ENCODE measurements at regions not wholly inside any gene's neighbourhood (a gene's known extent, or its start where the extent isn't known, plus 50 kb on each side); places are given as distances from the start of the nearest gene placed in this dataset.
A peak's percentile ranks its signal among the peaks of the same experiment; 100 is the strongest.
"Not testable (repeated sequence)": the region's sequence is repeated elsewhere in the genome, so short reads cannot be mapped to it uniquely, and the experiment has no call there.

- Histone ChIP-seq H3K4me1 (ENCODE audit: low read length) (no peaks in the 10 kb centered on the region), H3K36me3 (ENCODE audit: insufficient read depth, low read length) (no peaks in the 10 kb centered on the region), H3K27me3 (ENCODE audit: low read length) (no peaks in the 10 kb centered on the region), H4K20me1 (ENCODE audit: insufficient read depth, low read depth, low read length) (no peaks in the 10 kb centered on the region), H3K4me3 (ENCODE audit: low read length) (no peak overlapping the region), H3K27ac (ENCODE audit: low read length) (no peak overlapping the region), H3K4me2 (ENCODE audit: low read depth, low read length, poor library complexity, severe bottlenecking) (no peak overlapping the region), H3K9ac (ENCODE audit: low read length) (no peak overlapping the region), H3K79me2 (ENCODE audit: low read length) (no peaks in the 10 kb centered on the region), H3K9me2 (replicated peaks; ENCODE audit: insufficient read depth, low read length) (no peaks in the 10 kb centered on the region), H2AFZ (ENCODE audit: low read length) (no peak overlapping the region), H3K9me3 (ENCODE audit: low read length) (no peaks in the 10 kb centered on the region)
- DNase-seq, result peak; percentile 28
These were observed 118.1 kb upstream of the MAP2 start for GRCh38 chr2:209305746-209306196.

DNA sequence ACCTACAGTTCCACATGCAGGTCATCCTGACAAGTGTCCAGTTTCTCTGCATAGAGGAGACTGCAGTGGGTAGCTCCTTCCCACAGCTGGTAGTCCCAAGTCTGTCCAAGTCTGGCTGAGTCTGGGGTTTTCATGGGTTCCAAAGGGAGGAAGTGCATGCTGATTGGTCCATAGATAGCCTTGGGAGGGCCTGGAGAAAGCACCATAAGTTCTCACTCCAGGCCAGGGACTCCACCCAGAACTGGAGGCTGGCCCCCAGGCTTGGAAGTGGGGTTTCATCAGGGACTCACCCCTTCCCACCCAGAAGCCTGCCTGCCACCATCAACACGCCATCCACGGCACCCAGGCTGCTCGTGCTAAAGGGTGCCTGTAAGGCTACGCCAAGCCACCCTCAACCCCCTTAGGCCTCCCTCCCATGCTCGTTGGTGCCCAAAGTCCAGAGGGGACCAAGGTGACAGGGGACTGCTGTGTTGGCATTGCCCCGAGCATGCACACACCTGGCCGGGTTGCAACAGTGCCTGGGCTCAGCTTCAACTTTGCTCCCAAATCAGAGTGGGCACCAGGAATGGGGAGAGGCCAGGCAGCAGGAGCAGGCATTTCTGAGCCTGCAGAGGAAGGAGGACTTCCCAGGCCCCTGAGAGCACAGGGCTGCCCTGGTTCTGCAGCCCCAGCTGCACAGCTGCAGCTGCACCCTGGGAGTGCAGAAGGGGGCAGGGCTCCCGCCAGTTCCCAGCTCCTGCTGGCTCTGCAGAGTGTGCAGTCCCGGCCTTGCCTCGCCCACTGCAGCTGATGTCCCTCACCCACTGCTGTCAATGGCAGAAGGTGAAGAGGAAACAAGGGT is 116.5 kb upstream of the MAP2 start:
- Histone ChIP-seq H3K4me2 (ENCODE audit: low read depth, low read length, poor library complexity, severe bottlenecking) (no peak overlapping the region), H3K9ac (ENCODE audit: low read length) (no peak overlapping the region), H3K4me1 (ENCODE audit: low read length) (no peaks in the 10 kb centered on the region), H3K36me3 (ENCODE audit: insufficient read depth, low read length) (no peaks in the 10 kb centered on the region), H3K27ac (ENCODE audit: low read length) (no peak overlapping the region), H3K27me3 (ENCODE audit: low read length) (no peaks in the 10 kb centered on the region), H2AFZ (ENCODE audit: low read length) (no peak overlapping the region), H3K9me3 (ENCODE audit: low read length) (no peaks in the 10 kb centered on the region), H3K4me3 (ENCODE audit: low read length) (no peak overlapping the region), H3K79me2 (ENCODE audit: low read length) (no peaks in the 10 kb centered on the region), H3K9me2 (replicated peaks; ENCODE audit: insufficient read depth, low read length) (no peaks in the 10 kb centered on the region), H4K20me1 (ENCODE audit: insufficient read depth, low read depth, low read length) (no peaks in the 10 kb centered on the region)
- DNase-seq, result peak; percentile 23

GRCh38 chr2:209308415-209308814 is 115.4 kb upstream of the MAP2 start:
- Histone ChIP-seq H4K20me1 (ENCODE audit: insufficient read depth, low read depth, low read length) (no peaks in the 10 kb centered on the region), H3K27me3 (ENCODE audit: low read length) (no peaks in the 10 kb centered on the region), H3K9me3 (ENCODE audit: low read length) (no peaks in the 10 kb centered on the region), H3K27ac (ENCODE audit: low read length) (no peak overlapping the region), H3K36me3 (ENCODE audit: insufficient read depth, low read length) (no peaks in the 10 kb centered on the region), H3K4me1 (ENCODE audit: low read length) (no peaks in the 10 kb centered on the region), H3K9ac (ENCODE audit: low read length) (no peak overlapping the region), H3K4me3 (ENCODE audit: low read length) (no peak overlapping the region), H3K4me2 (ENCODE audit: low read depth, low read length, poor library complexity, severe bottlenecking) (no peak overlapping the region), H2AFZ (ENCODE audit: low read length) (no peak overlapping the region), H3K9me2 (replicated peaks; ENCODE audit: insufficient read depth, low read length) (no peaks in the 10 kb centered on the region), H3K79me2 (ENCODE audit: low read length) (no peaks in the 10 kb centered on the region)
- no peak for DNase-seq

DNA sequence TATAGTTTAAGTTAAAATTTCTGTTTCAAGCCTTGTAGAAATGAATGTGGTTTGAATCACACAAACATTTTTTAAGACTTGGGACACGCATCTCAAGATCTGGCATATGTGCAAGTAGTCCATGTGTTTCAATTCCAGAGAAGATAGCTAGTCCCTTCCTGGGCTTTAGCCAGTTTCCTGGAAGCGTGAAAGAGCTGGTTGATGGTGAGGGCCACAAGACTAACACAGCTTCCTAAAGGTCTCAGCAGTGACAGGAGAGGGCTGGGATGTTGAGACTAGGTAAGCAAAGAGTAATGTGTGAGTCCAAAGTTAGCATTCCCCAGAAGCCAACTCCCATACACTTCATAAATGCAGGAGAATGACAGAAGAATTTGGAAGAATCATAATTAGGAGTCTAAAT is 111.9 kb upstream of the MAP2 start:
- Histone ChIP-seq H3K36me3 (ENCODE audit: insufficient read depth, low read length) (no peaks in the 10 kb centered on the region), H3K4me3 (ENCODE audit: low read length) (no peak overlapping the region), H3K9ac (ENCODE audit: low read length) (no peak overlapping the region), H3K4me1 (ENCODE audit: low read length) (no peaks in the 10 kb centered on the region), H4K20me1 (ENCODE audit: insufficient read depth, low read depth, low read length) (no peaks in the 10 kb centered on the region), H3K27ac (ENCODE audit: low read length) (no peak overlapping the region), H3K9me2 (replicated peaks; ENCODE audit: insufficient read depth, low read length) (no peaks in the 10 kb centered on the region), H3K27me3 (ENCODE audit: low read length) (no peaks in the 10 kb centered on the region), H3K9me3 (ENCODE audit: low read length) (no peaks in the 10 kb centered on the region), H2AFZ (ENCODE audit: low read length) (no peak overlapping the region), H3K4me2 (ENCODE audit: low read depth, low read length, poor library complexity, severe bottlenecking) (no peak overlapping the region), H3K79me2 (ENCODE audit: low read length) (no peaks in the 10 kb centered on the region)
- DNase-seq, result no peak

DNA sequence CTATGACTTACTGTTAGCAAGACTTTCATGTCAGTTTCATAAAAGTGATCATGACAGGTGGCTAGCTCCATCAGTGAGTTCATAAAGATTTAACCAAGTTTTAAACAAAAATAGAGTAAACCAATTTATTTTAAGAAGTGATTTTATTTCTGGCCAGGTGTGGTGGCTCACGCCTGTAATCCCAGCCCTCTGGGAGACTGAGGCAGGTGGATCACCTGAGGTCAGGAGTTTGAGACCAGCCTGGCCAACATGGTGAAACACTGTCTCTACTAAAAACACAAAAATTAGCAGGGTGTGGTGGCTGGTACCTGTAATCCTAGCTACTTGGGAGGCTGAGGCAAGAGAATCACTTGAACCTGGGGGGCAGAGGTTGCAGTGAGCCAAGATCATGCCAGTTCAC is 111.4 kb upstream of the MAP2 start:
- not testable (repeated sequence) for H3K9me2 ChIP-seq (replicated peaks; ENCODE audit: insufficient read depth, low read length); H4K20me1 ChIP-seq (ENCODE audit: insufficient read depth, low read depth, low read length); H3K4me2 ChIP-seq (ENCODE audit: low read depth, low read length, poor library complexity, severe bottlenecking); H3K4me3 ChIP-seq (ENCODE audit: low read length); H3K36me3 ChIP-seq (ENCODE audit: insufficient read depth, low read length); DNase-seq; H3K9ac ChIP-seq (ENCODE audit: low read length); H3K27ac ChIP-seq (ENCODE audit: low read length); H3K79me2 ChIP-seq (ENCODE audit: low read length); H3K4me1 ChIP-seq (ENCODE audit: low read length); H3K27me3 ChIP-seq (ENCODE audit: low read length); H3K9me3 ChIP-seq (ENCODE audit: low read length); H2AFZ ChIP-seq (ENCODE audit: low read length)

DNA sequence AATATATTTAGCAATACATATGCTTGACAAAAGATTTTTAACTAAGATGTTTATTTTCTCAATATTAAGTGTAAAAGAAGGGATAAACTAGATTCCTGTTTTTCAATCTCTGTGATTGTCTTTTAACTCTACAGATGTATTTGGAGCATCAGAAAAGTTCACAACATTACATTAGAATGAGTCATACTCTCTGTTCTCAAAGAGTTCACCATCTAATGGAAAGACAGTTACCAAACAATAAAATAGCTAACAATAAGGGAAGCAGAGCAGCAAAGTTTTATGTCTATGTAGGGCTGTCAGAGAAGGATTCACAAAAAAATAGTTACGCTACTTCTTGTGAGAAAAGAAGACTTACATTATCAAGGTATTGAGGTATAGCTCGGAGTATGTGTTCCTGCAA is 109.2 kb upstream of the MAP2 start:
- Histone ChIP-seq H3K79me2 (ENCODE audit: low read length) (no peaks in the 10 kb centered on the region), H3K27me3 (ENCODE audit: low read length) (no peaks in the 10 kb centered on the region), H3K36me3 (ENCODE audit: insufficient read depth, low read length) (no peaks in the 10 kb centered on the region), H3K4me2 (ENCODE audit: low read depth, low read length, poor library complexity, severe bottlenecking) (no peak overlapping the region), H3K4me1 (ENCODE audit: low read length) (no peaks in the 10 kb centered on the region), H3K9me2 (replicated peaks; ENCODE audit: insufficient read depth, low read length) (no peaks in the 10 kb centered on the region), H3K4me3 (ENCODE audit: low read length) (no peak overlapping the region), H4K20me1 (ENCODE audit: insufficient read depth, low read depth, low read length) (no peaks in the 10 kb centered on the region), H3K9ac (ENCODE audit: low read length) (no peak overlapping the region), H3K9me3 (ENCODE audit: low read length) (no peaks in the 10 kb centered on the region), H3K27ac (ENCODE audit: low read length) (no peak overlapping the region), H2AFZ (ENCODE audit: low read length) (no peak overlapping the region)
- no peak for DNase-seq

DNA sequence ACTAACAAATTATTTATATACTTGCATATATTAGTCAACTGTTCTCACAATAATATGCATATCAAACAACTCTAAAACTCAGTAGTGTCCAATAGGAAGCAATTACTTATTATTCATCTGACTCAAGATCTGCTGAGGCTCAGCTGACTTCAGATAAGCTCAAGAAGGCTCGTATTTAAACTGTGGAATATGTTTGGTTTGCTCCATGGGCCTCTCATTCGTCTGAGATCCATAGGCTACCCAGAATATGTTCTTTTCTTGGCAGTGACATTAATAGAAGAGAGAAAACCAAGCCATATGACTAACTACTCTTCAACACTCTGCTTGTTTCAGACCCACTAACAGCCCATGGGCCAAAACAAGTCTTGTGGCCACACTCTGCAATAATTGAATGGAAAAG is 107.7 kb upstream of the MAP2 start:
- no peak overlapping the region for H3K4me2 ChIP-seq (ENCODE audit: low read depth, low read length, poor library complexity, severe bottlenecking)
- H3K4me3 ChIP-seq (ENCODE audit: low read length), result no peak overlapping the region
- DNase-seq, result no peak
- H2AFZ ChIP-seq (ENCODE audit: low read length), result no peak overlapping the region
- H4K20me1 ChIP-seq (ENCODE audit: insufficient read depth, low read depth, low read length), result no peaks in the 10 kb centered on the region
- H3K36me3 ChIP-seq (ENCODE audit: insufficient read depth, low read length), result no peaks in the 10 kb centered on the region
- no peak overlapping the region for H3K9ac ChIP-seq (ENCODE audit: low read length)
- H3K27ac ChIP-seq (ENCODE audit: low read length), result no peak overlapping the region
- H3K27me3 ChIP-seq (ENCODE audit: low read length), result no peaks in the 10 kb centered on the region
- no peaks in the 10 kb centered on the region for H3K4me1 ChIP-seq (ENCODE audit: low read length)
- H3K9me3 ChIP-seq (ENCODE audit: low read length), result no peaks in the 10 kb centered on the region
- no peaks in the 10 kb centered on the region for H3K79me2 ChIP-seq (ENCODE audit: low read length)
- no peaks in the 10 kb centered on the region for H3K9me2 ChIP-seq (replicated peaks; ENCODE audit: insufficient read depth, low read length)

DNA sequence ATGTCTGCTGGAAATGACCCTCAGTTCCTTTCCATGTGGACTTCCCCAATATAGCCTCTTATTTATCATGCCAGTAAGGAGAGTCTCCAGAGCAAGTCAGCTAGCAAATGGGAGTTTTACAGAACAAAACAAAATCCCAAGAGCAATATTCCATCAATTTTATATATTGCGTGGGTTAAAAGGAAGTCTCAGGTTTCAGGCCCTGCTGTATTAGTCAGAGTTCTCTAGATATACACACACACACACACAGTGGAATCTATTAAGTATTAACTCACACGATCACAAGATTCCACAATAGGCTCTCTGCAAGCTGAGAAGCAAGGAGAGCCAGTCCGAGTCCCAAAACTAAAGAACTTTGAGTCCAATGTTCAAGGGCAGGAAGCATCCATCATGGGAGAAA is 102.8 kb upstream of the MAP2 start:
- H3K4me3 ChIP-seq (ENCODE audit: low read length), result no peak overlapping the region
- DNase-seq, result no peak
- H3K27ac ChIP-seq (ENCODE audit: low read length), result no peak overlapping the region
- H3K36me3 ChIP-seq (ENCODE audit: insufficient read depth, low read length), result no peaks in the 10 kb centered on the region
- H3K9ac ChIP-seq (ENCODE audit: low read length), result no peak overlapping the region
- H3K9me3 ChIP-seq (ENCODE audit: low read length), result no peaks in the 10 kb centered on the region
- no peaks in the 10 kb centered on the region for H3K79me2 ChIP-seq (ENCODE audit: low read length)
- no peaks in the 10 kb centered on the region for H3K9me2 ChIP-seq (replicated peaks; ENCODE audit: insufficient read depth, low read length)
- H2AFZ ChIP-seq (ENCODE audit: low read length), result no peak overlapping the region
- peaks cover 11% of the 10 kb centered on the region for H3K4me1 ChIP-seq (ENCODE audit: low read length)
- no peaks in the 10 kb centered on the region for H4K20me1 ChIP-seq (ENCODE audit: insufficient read depth, low read depth, low read length)
- H3K27me3 ChIP-seq (ENCODE audit: low read length), result no peaks in the 10 kb centered on the region
- H3K4me2 ChIP-seq (ENCODE audit: low read depth, low read length, poor library complexity, severe bottlenecking), result no peak overlapping the region

Measured in Karpas-422 (cell line).